ENCODE measurements at regions not wholly inside any gene's neighbourhood (a gene's known extent, or its start where the extent isn't known, plus 50 kb on each side); places are given as distances from the start of the nearest gene placed in this dataset.

DNA sequence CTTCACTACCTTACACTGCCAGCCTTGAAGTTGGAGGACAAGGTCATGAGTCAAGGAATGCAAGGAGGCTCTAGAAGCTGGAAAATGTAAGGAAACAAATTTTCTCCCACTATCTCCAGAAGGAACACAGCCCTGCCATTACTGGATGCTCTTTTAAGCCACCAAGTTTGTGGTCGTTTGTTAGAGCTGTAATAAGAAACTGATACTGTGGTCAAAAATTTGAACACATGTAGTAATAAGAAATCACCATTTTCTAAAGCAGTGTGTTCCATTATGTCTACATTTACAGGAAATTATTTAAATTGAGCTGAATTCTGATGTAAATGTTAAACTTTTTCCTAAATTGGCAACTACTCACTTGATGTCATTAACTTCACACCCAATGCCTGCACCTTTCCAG, 729.0 kb downstream of the KCNJ3 start:
- no peaks in the 10 kb centered on the region for H3K4me1 ChIP-seq (ENCODE audit: insufficient read depth, low read length)
- TF ChIP-seq EZH2 (IDR thresholded peaks at IDR 0.05; ENCODE audit: low read length, unreplicated experiment) (no peak), EZH2phosphoT487 (IDR thresholded peaks at IDR 0.05; ENCODE audit: borderline replicate concordance, low read length) (no peak)
- TF ChIP-seq, protein P1, sequence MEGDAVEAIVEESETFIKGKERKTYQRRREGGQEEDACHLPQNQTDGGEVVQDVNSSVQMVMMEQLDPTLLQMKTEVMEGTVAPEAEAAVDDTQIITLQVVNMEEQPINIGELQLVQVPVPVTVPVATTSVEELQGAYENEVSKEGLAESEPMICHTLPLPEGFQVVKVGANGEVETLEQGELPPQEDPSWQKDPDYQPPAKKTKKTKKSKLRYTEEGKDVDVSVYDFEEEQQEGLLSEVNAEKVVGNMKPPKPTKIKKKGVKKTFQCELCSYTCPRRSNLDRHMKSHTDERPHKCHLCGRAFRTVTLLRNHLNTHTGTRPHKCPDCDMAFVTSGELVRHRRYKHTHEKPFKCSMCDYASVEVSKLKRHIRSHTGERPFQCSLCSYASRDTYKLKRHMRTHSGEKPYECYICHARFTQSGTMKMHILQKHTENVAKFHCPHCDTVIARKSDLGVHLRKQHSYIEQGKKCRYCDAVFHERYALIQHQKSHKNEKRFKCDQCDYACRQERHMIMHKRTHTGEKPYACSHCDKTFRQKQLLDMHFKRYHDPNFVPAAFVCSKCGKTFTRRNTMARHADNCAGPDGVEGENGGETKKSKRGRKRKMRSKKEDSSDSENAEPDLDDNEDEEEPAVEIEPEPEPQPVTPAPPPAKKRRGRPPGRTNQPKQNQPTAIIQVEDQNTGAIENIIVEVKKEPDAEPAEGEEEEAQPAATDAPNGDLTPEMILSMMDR (conservative IDR thresholded peaks at IDR 0.05; ENCODE audit: low read depth, low read length), result no peak
- no peak for ATAC-seq
- no peak overlapping the region for H3K27ac ChIP-seq (ENCODE audit: low read length)
- no peak overlapping the region for H3K9ac ChIP-seq (ENCODE audit: low read length)
- no peaks in the 10 kb centered on the region for H3K27me3 ChIP-seq (ENCODE audit: low read length)
- ChIA-PET CTCF (no interaction called here), POLR2A (ENCODE audit: unreplicated experiment) (no interaction called here)
- H3K9me3 ChIP-seq (ENCODE audit: low read length), result no peaks in the 10 kb centered on the region
- no TSS peak for BruUV-seq (replicated peaks)
- H3K36me3 ChIP-seq (ENCODE audit: low read depth, low read length), result no peaks in the 10 kb centered on the region
- H3K4me3 ChIP-seq (ENCODE audit: low read length), result no peak overlapping the region
- no peak overlapping the region for H3K4me2 ChIP-seq (ENCODE audit: low read length)
- intact Hi-C loops (cut with micrococcal nuclease), result no loop called here
- no peak for DNase-seq
- H3K9me2 ChIP-seq (replicated peaks; ENCODE audit: low read length), result no peaks in the 10 kb centered on the region
- H4K20me1 ChIP-seq (ENCODE audit: low read length), result no peaks in the 10 kb centered on the region
- H3K79me2 ChIP-seq (ENCODE audit: low read length), result no peaks in the 10 kb centered on the region
- H3F3A ChIP-seq (ENCODE audit: low read length, unreplicated experiment), result no peaks in the 10 kb centered on the region
- H2AFZ ChIP-seq (ENCODE audit: low read length), result no peak overlapping the region

- intact Hi-C loops (cut with micrococcal nuclease), result no loop called here
- no peak for ATAC-seq
- no TSS peak for BruUV-seq (replicated peaks)
These were observed 726.0 kb downstream of the KCNJ3 start for GRCh38 chr2:155424518-155424917.

GRCh38 chr2:155418753-155419152, 720.3 kb downstream of the KCNJ3 start:
- Histone ChIP-seq H3K27ac (ENCODE audit: low read length) (no peak overlapping the region), H3K9me2 (replicated peaks; ENCODE audit: low read length) (no peaks in the 10 kb centered on the region), H3K36me3 (ENCODE audit: low read depth, low read length) (no peaks in the 10 kb centered on the region), H2AFZ (ENCODE audit: low read length) (no peak overlapping the region), H3K9ac (ENCODE audit: low read length) (no peak overlapping the region), H3K9me3 (ENCODE audit: low read length) (no peaks in the 10 kb centered on the region), H3F3A (ENCODE audit: low read length, unreplicated experiment) (no peaks in the 10 kb centered on the region), H3K27me3 (ENCODE audit: low read length) (no peaks in the 10 kb centered on the region), H3K4me3 (ENCODE audit: low read length) (no peak overlapping the region), H4K20me1 (ENCODE audit: low read length) (no peaks in the 10 kb centered on the region), H3K79me2 (ENCODE audit: low read length) (no peaks in the 10 kb centered on the region), H3K4me2 (ENCODE audit: low read length) (no peak overlapping the region), H3K4me1 (ENCODE audit: insufficient read depth, low read length) (no peaks in the 10 kb centered on the region)
- CTCF ChIA-PET, result no interaction called here
- ATAC-seq (no peak), DNase-seq (no peak)
- POLR2A ChIA-PET (ENCODE audit: unreplicated experiment), result no interaction called here
- TF ChIP-seq EZH2phosphoT487 (IDR thresholded peaks at IDR 0.05; ENCODE audit: borderline replicate concordance, low read length), result no peak
- TF ChIP-seq, protein P1 (conservative IDR thresholded peaks at IDR 0.05; ENCODE audit: low read depth, low read length), result no peak
- TF ChIP-seq EZH2 (IDR thresholded peaks at IDR 0.05; ENCODE audit: low read length, unreplicated experiment), result no peak
- BruUV-seq (replicated peaks), result no TSS peak
- intact Hi-C loops (cut with micrococcal nuclease), result no loop called here

More at GRCh38 chr2:155424518-155424917, 726.0 kb downstream of the KCNJ3 start:
- Histone ChIP-seq H4K20me1 (ENCODE audit: low read length) (no peaks in the 10 kb centered on the region), H3K4me3 (ENCODE audit: low read length) (no peak overlapping the region), H3K4me1 (ENCODE audit: insufficient read depth, low read length) (no peaks in the 10 kb centered on the region), H3F3A (ENCODE audit: low read length, unreplicated experiment) (no peaks in the 10 kb centered on the region), H3K9ac (ENCODE audit: low read length) (no peak overlapping the region), H3K9me2 (replicated peaks; ENCODE audit: low read length) (no peaks in the 10 kb centered on the region), H3K79me2 (ENCODE audit: low read length) (no peaks in the 10 kb centered on the region), H3K36me3 (ENCODE audit: low read depth, low read length) (no peaks in the 10 kb centered on the region), H2AFZ (ENCODE audit: low read length) (no peak overlapping the region), H3K27me3 (ENCODE audit: low read length) (no peaks in the 10 kb centered on the region), H3K9me3 (ENCODE audit: low read length) (no peaks in the 10 kb centered on the region), H3K4me2 (ENCODE audit: low read length) (no peak overlapping the region), H3K27ac (ENCODE audit: low read length) (no peak overlapping the region)
- DNase-seq, result no peak
- ChIA-PET CTCF (no interaction called here), POLR2A (ENCODE audit: unreplicated experiment) (no interaction called here)
- TF ChIP-seq, protein P1 (conservative IDR thresholded peaks at IDR 0.05; ENCODE audit: low read depth, low read length), result no peak
- no peak for TF ChIP-seq EZH2 (IDR thresholded peaks at IDR 0.05; ENCODE audit: low read length, unreplicated experiment)
- no peak for TF ChIP-seq EZH2phosphoT487 (IDR thresholded peaks at IDR 0.05; ENCODE audit: borderline replicate concordance, low read length)
